ENCODE measurements at regions not wholly inside any gene's neighbourhood (a gene's known extent, or its start where the extent isn't known, plus 50 kb on each side); places are given as distances from the start of the nearest gene placed in this dataset.

- no peak for DNase-seq (ENCODE audit: low read depth)
- no peak for TF ChIP-seq CTCF (IDR thresholded peaks at IDR 0.05; ENCODE audit: control insufficient read depth, insufficient read depth, low read depth, low read length, missing control alignments)
- no peak overlapping the region for H3K4me3 ChIP-seq (ENCODE audit: control insufficient read depth, low read depth, low read length)
Observed at GRCh38 chr22:48755059-48755949, 1072.4 kb downstream of the BRD1 start.

- no peak for TF ChIP-seq CTCF (IDR thresholded peaks at IDR 0.05; ENCODE audit: control insufficient read depth, insufficient read depth, low read depth, low read length, missing control alignments)
- H3K4me3 ChIP-seq (ENCODE audit: control insufficient read depth, low read depth, low read length), result no peak overlapping the region
- no peak for DNase-seq (ENCODE audit: low read depth)
Observed at GRCh38 chr22:48754611-48755058, 1073.0 kb downstream of the BRD1 start.

- no peak for TF ChIP-seq CTCF (IDR thresholded peaks at IDR 0.05; ENCODE audit: control insufficient read depth, insufficient read depth, low read depth, low read length, missing control alignments)
- H3K4me3 ChIP-seq (ENCODE audit: control insufficient read depth, low read depth, low read length), result no peak overlapping the region
- DNase-seq (ENCODE audit: low read depth), result no peak
Observed at GRCh38 chr22:48753752-48754517, 1073.7 kb downstream of the BRD1 start.

- TF ChIP-seq CTCF (IDR thresholded peaks at IDR 0.05; ENCODE audit: control insufficient read depth, insufficient read depth, low read depth, low read length, missing control alignments), result no peak
- H3K4me3 ChIP-seq (ENCODE audit: control insufficient read depth, low read depth, low read length), result no peak overlapping the region
- no peak for DNase-seq (ENCODE audit: low read depth)
Observed at GRCh38 chr22:48753381-48753730, 1074.3 kb downstream of the BRD1 start.

- no peak for DNase-seq (ENCODE audit: low read depth)
- no peak overlapping the region for H3K4me3 ChIP-seq (ENCODE audit: control insufficient read depth, low read depth, low read length)
- no peak for TF ChIP-seq CTCF (IDR thresholded peaks at IDR 0.05; ENCODE audit: control insufficient read depth, insufficient read depth, low read depth, low read length, missing control alignments)
Observed at GRCh38 chr22:48752451-48753380, 1075.0 kb downstream of the BRD1 start.

Data from AG09309 (cell line).